ENCODE measurements at regions not wholly inside any gene's neighbourhood (a gene's known extent, or its start where the extent isn't known, plus 50 kb on each side); places are given as distances from the start of the nearest gene placed in this dataset.
"Not testable (repeated sequence)": the region's sequence is repeated elsewhere in the genome, so short reads cannot be mapped to it uniquely, and the experiment has no call there.

GRCh38 chr2:237231593-237231992 is 145.9 kb downstream of the COPS8 start:
- Mint-ChIP-seq H3K4me3 (no peak overlapping the region), H3K27ac (no peak overlapping the region), H3K9me3 (no peaks in the 10 kb centered on the region), H3K36me3 (no peaks in the 10 kb centered on the region), H3K27me3 (peaks cover 15% of the 10 kb centered on the region), H3K4me1 (peaks cover 5% of the 10 kb centered on the region)
- no peak for DNase-seq

DNA sequence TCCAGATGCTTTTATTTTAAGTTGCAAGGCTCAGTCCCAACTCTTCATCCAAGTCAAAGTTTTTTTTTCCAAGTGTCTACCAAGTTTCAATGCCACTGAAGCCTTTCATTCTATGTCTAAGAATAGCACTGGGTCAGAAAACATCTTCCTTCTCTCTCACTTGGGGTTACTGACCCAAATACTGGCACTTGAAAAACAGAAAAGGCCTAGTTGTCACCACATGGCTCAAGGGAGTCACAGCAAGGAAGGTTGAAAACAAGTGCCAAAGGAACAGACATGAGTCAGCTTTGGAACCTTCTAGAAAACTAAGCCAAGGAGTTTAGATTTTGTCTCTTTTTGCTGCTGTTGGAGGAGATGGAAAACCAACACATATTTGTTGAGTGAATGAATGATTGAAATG is 146.5 kb downstream of the COPS8 start:
- Mint-ChIP-seq H3K4me3 (no peak overlapping the region), H3K9me3 (no peaks in the 10 kb centered on the region), H3K27ac (no peak overlapping the region), H3K4me1 (peaks cover 5% of the 10 kb centered on the region), H3K27me3 (peaks cover 15% of the 10 kb centered on the region), H3K36me3 (no peaks in the 10 kb centered on the region)
- no peak for DNase-seq

- H3K9me3 Mint-ChIP-seq: no peaks in the 10 kb centered on the region
- H3K27me3 Mint-ChIP-seq: peaks cover 11% of the 10 kb centered on the region
- H3K27ac Mint-ChIP-seq: no peak overlapping the region
- DNase-seq: no peak
- H3K4me3 Mint-ChIP-seq: no peak overlapping the region
- no peaks in the 10 kb centered on the region for H3K4me1 Mint-ChIP-seq
- H3K36me3 Mint-ChIP-seq: no peaks in the 10 kb centered on the region
Observed at GRCh38 chr2:237234268-237234667, 148.6 kb downstream of the COPS8 start.

- no peak overlapping the region for H3K27ac Mint-ChIP-seq
- H3K4me3 Mint-ChIP-seq: no peak overlapping the region
- H3K4me1 Mint-ChIP-seq: no peaks in the 10 kb centered on the region
- no peaks in the 10 kb centered on the region for H3K36me3 Mint-ChIP-seq
- DNase-seq: no peak
- H3K27me3 Mint-ChIP-seq: peaks cover 7% of the 10 kb centered on the region
- H3K9me3 Mint-ChIP-seq: peaks cover 4% of the 10 kb centered on the region
Observed at GRCh38 chr2:237235383-237236095, 149.8 kb downstream of the COPS8 start.

GRCh38 chr2:237236188-237236587 is 150.5 kb downstream of the COPS8 start:
- no peaks in the 10 kb centered on the region for H3K36me3 Mint-ChIP-seq
- no peak overlapping the region for H3K4me3 Mint-ChIP-seq
- peaks cover 4% of the 10 kb centered on the region for H3K27me3 Mint-ChIP-seq
- H3K27ac Mint-ChIP-seq: no peak overlapping the region
- DNase-seq: no peak
- peaks cover 8% of the 10 kb centered on the region for H3K9me3 Mint-ChIP-seq
- H3K4me1 Mint-ChIP-seq: no peaks in the 10 kb centered on the region

DNA sequence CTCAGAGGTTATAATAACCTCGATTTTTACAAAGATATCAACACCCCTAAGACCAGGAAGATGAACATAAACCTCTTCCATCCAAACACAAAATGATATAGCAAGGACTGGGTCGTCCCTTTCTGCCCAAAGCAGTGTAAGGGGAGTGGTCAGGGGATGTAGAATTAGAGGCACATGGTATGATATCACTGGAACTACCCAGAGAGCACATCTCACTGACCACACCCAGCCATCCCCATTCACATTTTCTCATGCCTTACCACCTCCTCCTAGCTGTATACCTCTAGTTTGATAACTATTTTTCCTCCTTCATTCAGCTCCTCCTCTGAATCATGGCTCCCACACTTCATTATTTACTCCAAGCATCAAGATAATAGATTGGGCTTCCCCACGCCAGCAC is 152.6 kb downstream of the COPS8 start:
- Mint-ChIP-seq H3K36me3 (no peaks in the 10 kb centered on the region), H3K4me1 (no peaks in the 10 kb centered on the region), H3K27ac (no peak overlapping the region), H3K27me3 (no peaks in the 10 kb centered on the region), H3K4me3 (no peak overlapping the region), H3K9me3 (peaks cover 16% of the 10 kb centered on the region)
- no peak for DNase-seq

DNA sequence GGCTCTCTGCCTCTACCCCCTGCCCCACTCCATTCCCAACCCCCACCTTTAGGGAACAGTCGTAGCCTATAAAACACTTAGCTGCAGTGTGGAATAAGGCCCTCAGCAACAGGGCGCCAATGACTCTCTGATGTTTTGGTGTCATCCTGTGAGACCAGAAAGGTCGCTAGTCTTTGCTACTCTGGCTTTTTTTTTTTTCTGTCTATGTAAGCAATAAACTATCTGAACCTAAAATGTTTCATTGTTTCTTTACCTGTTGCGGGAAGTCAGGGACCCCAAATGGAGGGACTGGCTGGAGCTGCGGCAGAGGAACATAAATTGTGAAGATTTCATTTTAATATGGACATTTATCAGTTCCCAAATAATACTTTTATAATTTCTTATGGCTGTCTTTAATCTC is 154.6 kb downstream of the COPS8 start:
- Mint-ChIP-seq H3K4me1 (no peaks in the 10 kb centered on the region), H3K27me3 (no peaks in the 10 kb centered on the region), H3K36me3 (no peaks in the 10 kb centered on the region), H3K27ac (no peak overlapping the region), H3K9me3 (peaks cover 19% of the 10 kb centered on the region), H3K4me3 (no peak overlapping the region)
- no peak for DNase-seq

DNA sequence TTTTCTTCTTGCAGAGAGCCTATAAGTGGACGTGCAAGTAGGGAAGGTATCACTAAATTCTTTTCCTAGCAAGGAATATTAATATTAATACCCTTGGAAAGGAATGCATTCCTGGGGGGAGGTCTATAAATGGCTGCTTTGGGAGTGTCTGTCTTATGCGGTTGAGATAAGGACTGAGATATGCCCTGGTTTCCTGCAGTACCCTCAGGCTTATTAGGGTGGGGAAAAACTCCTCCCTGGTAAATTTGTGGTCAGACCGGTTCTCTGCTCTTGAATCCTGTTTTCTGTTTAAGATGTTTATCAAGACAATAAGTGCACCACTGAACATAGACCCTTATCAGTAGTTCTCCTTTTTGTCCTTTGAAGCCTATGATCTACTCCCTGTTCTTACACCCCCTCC is 155.2 kb downstream of the COPS8 start:
- peaks cover 19% of the 10 kb centered on the region for H3K9me3 Mint-ChIP-seq
- H3K36me3 Mint-ChIP-seq, H3K27ac Mint-ChIP-seq, H3K4me1 Mint-ChIP-seq, H3K4me3 Mint-ChIP-seq, DNase-seq, H3K27me3 Mint-ChIP-seq: not testable (repeated sequence)

DNA sequence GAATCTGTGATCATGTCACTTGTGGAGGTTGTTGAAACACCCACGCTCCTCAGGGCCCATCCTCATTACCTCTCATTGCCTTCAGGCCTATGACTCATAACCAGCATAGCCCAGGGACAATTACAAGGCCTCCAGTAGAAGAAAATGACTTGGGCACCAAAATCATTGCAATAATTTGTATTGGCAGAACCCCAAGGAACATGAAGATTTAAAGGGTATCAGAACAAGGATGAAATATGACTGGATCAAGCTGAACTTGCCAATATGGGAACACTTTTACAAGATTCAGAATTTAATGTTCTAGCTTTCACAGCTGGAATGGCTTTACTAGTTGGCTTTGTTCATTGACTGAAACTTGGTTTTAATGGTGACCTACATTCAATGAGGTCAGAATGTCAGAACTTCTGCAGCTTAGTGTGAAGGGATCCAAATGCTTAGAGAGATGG is 156.4 kb downstream of the COPS8 start:
- no peak for DNase-seq
- H3K27me3 Mint-ChIP-seq: no peaks in the 10 kb centered on the region
- peaks cover 19% of the 10 kb centered on the region for H3K9me3 Mint-ChIP-seq
- H3K4me3 Mint-ChIP-seq: no peak overlapping the region
- H3K4me1 Mint-ChIP-seq: no peaks in the 10 kb centered on the region
- H3K36me3 Mint-ChIP-seq: no peaks in the 10 kb centered on the region
- no peak overlapping the region for H3K27ac Mint-ChIP-seq

DNA sequence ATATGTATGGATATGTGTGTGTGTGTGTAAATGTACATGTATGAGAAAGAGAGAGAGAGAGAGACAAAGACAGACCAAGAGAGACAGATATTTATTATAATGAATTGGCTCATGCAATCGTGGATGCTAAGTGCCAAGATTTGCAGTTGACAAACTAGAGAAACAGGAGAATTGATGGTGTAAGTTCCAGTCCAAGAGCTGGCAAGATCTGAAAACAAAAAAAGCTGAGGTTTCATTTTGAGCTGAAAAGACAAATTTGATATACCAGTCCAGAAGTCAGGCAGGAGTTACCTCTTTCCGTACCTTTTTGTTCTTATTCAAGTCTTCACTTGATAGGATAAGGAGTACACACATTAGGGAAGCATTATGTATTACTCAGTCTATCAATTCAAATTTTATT is 157.8 kb downstream of the COPS8 start:
- no peaks in the 10 kb centered on the region for H3K27me3 Mint-ChIP-seq
- peaks cover 19% of the 10 kb centered on the region for H3K9me3 Mint-ChIP-seq
- H3K4me3 Mint-ChIP-seq: no peak overlapping the region
- no peaks in the 10 kb centered on the region for H3K4me1 Mint-ChIP-seq
- no peak for DNase-seq
- no peaks in the 10 kb centered on the region for H3K36me3 Mint-ChIP-seq
- no peak overlapping the region for H3K27ac Mint-ChIP-seq

DNA sequence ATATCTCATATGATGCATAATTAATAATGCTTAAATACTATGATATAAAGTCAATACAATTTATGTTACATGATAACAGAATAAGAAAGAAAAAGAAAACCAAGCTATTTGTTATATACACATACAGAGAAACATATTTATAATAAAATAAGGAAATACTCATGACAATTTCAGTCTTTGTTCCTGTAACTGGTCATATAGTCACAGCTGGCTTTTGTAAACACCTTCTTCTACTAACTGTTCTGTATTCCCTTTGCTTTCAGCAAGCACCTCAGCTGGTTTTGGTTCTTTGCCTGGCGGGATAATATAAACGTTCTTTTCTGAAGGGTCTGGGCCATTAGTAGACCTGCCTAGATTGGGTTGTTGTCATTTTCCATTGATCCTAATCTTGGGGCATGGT is 158.5 kb downstream of the COPS8 start:
- no peak for DNase-seq
- no peaks in the 10 kb centered on the region for H3K36me3 Mint-ChIP-seq
- H3K27ac Mint-ChIP-seq: no peak overlapping the region
- H3K27me3 Mint-ChIP-seq: peaks cover 4% of the 10 kb centered on the region
- H3K4me1 Mint-ChIP-seq: no peaks in the 10 kb centered on the region
- H3K9me3 Mint-ChIP-seq: peaks cover 21% of the 10 kb centered on the region
- no peak overlapping the region for H3K4me3 Mint-ChIP-seq

- H3K36me3 Mint-ChIP-seq: no peaks in the 10 kb centered on the region
- H3K27ac Mint-ChIP-seq: no peak overlapping the region
- peaks cover 19% of the 10 kb centered on the region for H3K9me3 Mint-ChIP-seq
- peaks cover 14% of the 10 kb centered on the region for H3K27me3 Mint-ChIP-seq
- H3K4me3 Mint-ChIP-seq: no peak overlapping the region
- no peaks in the 10 kb centered on the region for H3K4me1 Mint-ChIP-seq
- no peak for DNase-seq
Observed at GRCh38 chr2:237244976-237245646, 159.4 kb downstream of the COPS8 start.

GRCh38 chr2:237250599-237250998 is 163.4 kb downstream of the COL6A3 start:
- peaks cover 2% of the 10 kb centered on the region for H3K9me3 Mint-ChIP-seq
- H3K4me3 Mint-ChIP-seq: no peak overlapping the region
- DNase-seq: no peak
- no peaks in the 10 kb centered on the region for H3K4me1 Mint-ChIP-seq
- H3K36me3 Mint-ChIP-seq: no peaks in the 10 kb centered on the region
- no peak overlapping the region for H3K27ac Mint-ChIP-seq
- H3K27me3 Mint-ChIP-seq: peaks cover 25% of the 10 kb centered on the region

- Mint-ChIP-seq H3K27ac (no peak overlapping the region), H3K4me1 (no peaks in the 10 kb centered on the region), H3K36me3 (no peaks in the 10 kb centered on the region), H3K9me3 (peaks cover 2% of the 10 kb centered on the region), H3K27me3 (peaks cover 25% of the 10 kb centered on the region), H3K4me3 (no peak overlapping the region)
- no peak for DNase-seq
Observed at GRCh38 chr2:237251986-237252385, 162.0 kb downstream of the COL6A3 start.

GRCh38 chr2:237253046-237253702 is 160.8 kb downstream of the COL6A3 start:
- no peak overlapping the region for H3K4me3 Mint-ChIP-seq
- no peak for DNase-seq
- H3K27me3 Mint-ChIP-seq: peaks cover 25% of the 10 kb centered on the region
- H3K4me1 Mint-ChIP-seq: peaks cover 6% of the 10 kb centered on the region
- H3K36me3 Mint-ChIP-seq: no peaks in the 10 kb centered on the region
- H3K27ac Mint-ChIP-seq: no peak overlapping the region
- peaks cover 2% of the 10 kb centered on the region for H3K9me3 Mint-ChIP-seq
